ENCODE measurements at regions not wholly inside any gene's neighbourhood (a gene's known extent, or its start where the extent isn't known, plus 50 kb on each side); places are given as distances from the start of the nearest gene placed in this dataset.

- DNase-seq: no peak
Measured at GRCh38 chr15:95912280-95912625, 418.2 kb upstream of the NR2F2 start.

GRCh38 chr15:95912728-95913127 lies 417.8 kb upstream of the NR2F2 start:
- no peak for DNase-seq

GRCh38 chr15:95916568-95916967 lies 413.9 kb upstream of the NR2F2 start:
- DNase-seq: no peak

- no peak for DNase-seq
Measured at GRCh38 chr15:95918525-95918924, 412.0 kb upstream of the NR2F2 start.

- no peak for DNase-seq
Measured at GRCh38 chr15:95919460-95919859, 411.0 kb upstream of the NR2F2 start.

GRCh38 chr15:95921404-95921803 lies 409.1 kb upstream of the NR2F2 start:
- DNase-seq: no peak

- DNase-seq: no peak
Measured at GRCh38 chr15:95922431-95922830, 408.1 kb upstream of the NR2F2 start.

- no peak for DNase-seq
Measured at GRCh38 chr15:95923792-95924191, 406.7 kb upstream of the NR2F2 start.

GRCh38 chr15:95928822-95929221 lies 401.7 kb upstream of the NR2F2 start:
- DNase-seq: no peak

GRCh38 chr15:95929232-95929846 lies 401.2 kb upstream of the NR2F2 start:
- DNase-seq: no peak

GRCh38 chr15:95930659-95931375 lies 399.7 kb upstream of the NR2F2 start:
- DNase-seq: no peak

- no peak for DNase-seq
Measured at GRCh38 chr15:95931619-95932018, 398.9 kb upstream of the NR2F2 start.

GRCh38 chr15:95932141-95932540 lies 398.4 kb upstream of the NR2F2 start:
- no peak for DNase-seq

GRCh38 chr15:95932676-95933075 lies 397.8 kb upstream of the NR2F2 start:
- DNase-seq: peak; percentile 87

- no peak for DNase-seq
Measured at GRCh38 chr15:95935852-95936251, 394.6 kb upstream of the NR2F2 start.

- DNase-seq: peak; percentile 6
Measured at GRCh38 chr15:95937128-95937528, 393.4 kb upstream of the NR2F2 start.

GRCh38 chr15:95940431-95940985 lies 390.0 kb upstream of the NR2F2 start:
- no peak for DNase-seq

GRCh38 chr15:95944193-95944592 lies 386.3 kb upstream of the NR2F2 start:
- DNase-seq: no peak

- no peak for DNase-seq
Measured at GRCh38 chr15:95944661-95945255, 385.7 kb upstream of the NR2F2 start.

- no peak for DNase-seq
Measured at GRCh38 chr15:95946241-95946640, 384.3 kb upstream of the NR2F2 start.

- no peak for DNase-seq
Measured at GRCh38 chr15:95946926-95947325, 383.6 kb upstream of the NR2F2 start.

GRCh38 chr15:95948411-95948810 lies 382.1 kb upstream of the NR2F2 start:
- DNase-seq: no peak

GRCh38 chr15:95953032-95953431 lies 377.5 kb upstream of the NR2F2 start:
- DNase-seq: no peak

- DNase-seq: no peak
Measured at GRCh38 chr15:95957861-95958260, 372.6 kb upstream of the NR2F2 start.

All from fibroblast of skin of right quadriceps (primary cell).